Natural killer cell (primary cell): ENCODE measurements at regions not wholly inside any gene's neighbourhood (a gene's known extent, or its start where the extent isn't known, plus 50 kb on each side); places are given as distances from the start of the nearest gene placed in this dataset.

Experiments used
- ATAC-seq, 3 donors: fragments of 150-1000 bp in 2 of 3; fragments of 200-7000 bp in 1 of 3; cut with Tn5 transposase; 1 replicate in 1 of 3; 2 replicates in 2 of 3; pipeline ENCODE4 v1.10.0; 2021; ENCODE audit warnings: mild to moderate bottlenecking in 2 of 3, moderate library complexity in 2 of 3
- DNase-seq, 2 donors: peaks; one replicate each; pipeline versions ENCODE4 v3.0.0 to v3.0.0-alpha.2; 2013 to 2021; ENCODE audit warnings: mixed read lengths in 1 of 2
- H3K27ac ChIP-seq: one replicate; pipeline ENCODE4 v1.5.1; 2013; ENCODE audit warnings: mild to moderate bottlenecking, low read length
- H3K27me3 ChIP-seq: one replicate; pipeline ENCODE4 v1.6.1; 2013; ENCODE audit warnings: low read length; ENCODE audit not compliant: control insufficient read depth, insufficient read depth
- H3K36me3 ChIP-seq: one replicate; pipeline ENCODE4 v1.6.1; 2013; ENCODE audit warnings: low read length; ENCODE audit not compliant: control insufficient read depth, insufficient read depth
- H3K4me1 ChIP-seq: one replicate; pipeline ENCODE4 v1.6.1; 2013; ENCODE audit warnings: low read length; ENCODE audit not compliant: control insufficient read depth, insufficient read depth
- H3K4me3 ChIP-seq: one replicate; pipeline ENCODE4 v1.5.1; 2013; ENCODE audit warnings: low read length
- H3K9me3 ChIP-seq: one replicate; pipeline ENCODE4 v1.6.1; 2013; ENCODE audit warnings: low read length; ENCODE audit not compliant: control insufficient read depth, insufficient read depth
- H3K27ac Mint-ChIP-seq, 2 donors: one replicate each; pipeline ENCODE4 v1.8.0; 2022; ENCODE audit warnings: mild to moderate bottlenecking in 2 of 2, mixed read lengths in 2 of 2, moderate library complexity in 1 of 2
- H3K27me3 Mint-ChIP-seq, 2 donors: one replicate each; pipeline ENCODE4 v1.8.0; 2022; ENCODE audit warnings: low read depth in 2 of 2, mixed read lengths in 2 of 2
- H3K36me3 Mint-ChIP-seq: one replicate; pipeline ENCODE4 v1.8.0; 2022; ENCODE audit warnings: mixed read lengths
- H3K4me1 Mint-ChIP-seq, 2 donors: one replicate each; pipeline ENCODE4 v1.8.0; 2022; ENCODE audit warnings: mixed read lengths in 2 of 2
- H3K4me3 Mint-ChIP-seq: one replicate; pipeline ENCODE4 v1.8.0; 2022; ENCODE audit warnings: mild to moderate bottlenecking, moderate library complexity, mixed read lengths
- H3K9me3 Mint-ChIP-seq, 2 donors: one replicate each; pipeline ENCODE4 v1.8.0; 2022; ENCODE audit warnings: mixed read lengths in 2 of 2
- WGBS: methylation state at CpG from one replicate; pipeline ENCODE4 v1.1.7; 2013; ENCODE audit warnings: missing lambda C conversion rate; ENCODE audit not compliant: insufficient coverage; 5-methylcytosine and 5-hydroxymethylcytosine counted together
- intact Hi-C: fragments of 100-400 bp; cut with micrococcal nuclease; formaldehyde crosslinking; loops from one replicate; pipeline ENCODE4 v1.14.2; 2022
- TF ChIP-seq, protein P1 (sequence below): fragments of 200-600 bp; IDR thresholded peaks from one replicate; pipeline ENCODE4 v1.8.0; 2022; ENCODE audit warnings: antibody characterized with exemption

- Histone ChIP-seq H3K27me3 (no peaks in the 10 kb centered on the region), H3K27ac (no peak overlapping the region), H3K9me3 (no peaks in the 10 kb centered on the region), H3K36me3 (no peaks in the 10 kb centered on the region), H3K4me1 (no peaks in the 10 kb centered on the region), H3K4me3 (no peak overlapping the region)
- intact Hi-C loops = no loop called here
- TF ChIP-seq, protein P1, sequence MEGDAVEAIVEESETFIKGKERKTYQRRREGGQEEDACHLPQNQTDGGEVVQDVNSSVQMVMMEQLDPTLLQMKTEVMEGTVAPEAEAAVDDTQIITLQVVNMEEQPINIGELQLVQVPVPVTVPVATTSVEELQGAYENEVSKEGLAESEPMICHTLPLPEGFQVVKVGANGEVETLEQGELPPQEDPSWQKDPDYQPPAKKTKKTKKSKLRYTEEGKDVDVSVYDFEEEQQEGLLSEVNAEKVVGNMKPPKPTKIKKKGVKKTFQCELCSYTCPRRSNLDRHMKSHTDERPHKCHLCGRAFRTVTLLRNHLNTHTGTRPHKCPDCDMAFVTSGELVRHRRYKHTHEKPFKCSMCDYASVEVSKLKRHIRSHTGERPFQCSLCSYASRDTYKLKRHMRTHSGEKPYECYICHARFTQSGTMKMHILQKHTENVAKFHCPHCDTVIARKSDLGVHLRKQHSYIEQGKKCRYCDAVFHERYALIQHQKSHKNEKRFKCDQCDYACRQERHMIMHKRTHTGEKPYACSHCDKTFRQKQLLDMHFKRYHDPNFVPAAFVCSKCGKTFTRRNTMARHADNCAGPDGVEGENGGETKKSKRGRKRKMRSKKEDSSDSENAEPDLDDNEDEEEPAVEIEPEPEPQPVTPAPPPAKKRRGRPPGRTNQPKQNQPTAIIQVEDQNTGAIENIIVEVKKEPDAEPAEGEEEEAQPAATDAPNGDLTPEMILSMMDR = no peak
- no peaks in the 10 kb centered on the region for H3K36me3 Mint-ChIP-seq
- DNase-seq = no peak
- no peak for ATAC-seq
- 84% methylated on average over 11 of the region's 11 CpGs for WGBS
- H3K4me1 Mint-ChIP-seq = no peaks in the 10 kb centered on the region
- no peak overlapping the region for H3K4me3 Mint-ChIP-seq
- no peak overlapping the region for H3K27ac Mint-ChIP-seq
- H3K27me3 Mint-ChIP-seq = no peaks in the 10 kb centered on the region
- peaks cover 9 to 19% of the 10 kb centered on the region in 2 donors for H3K9me3 Mint-ChIP-seq
Observed at GRCh38 chr5:2542026-2542425, 209.5 kb downstream of the IRX2 start.

DNA sequence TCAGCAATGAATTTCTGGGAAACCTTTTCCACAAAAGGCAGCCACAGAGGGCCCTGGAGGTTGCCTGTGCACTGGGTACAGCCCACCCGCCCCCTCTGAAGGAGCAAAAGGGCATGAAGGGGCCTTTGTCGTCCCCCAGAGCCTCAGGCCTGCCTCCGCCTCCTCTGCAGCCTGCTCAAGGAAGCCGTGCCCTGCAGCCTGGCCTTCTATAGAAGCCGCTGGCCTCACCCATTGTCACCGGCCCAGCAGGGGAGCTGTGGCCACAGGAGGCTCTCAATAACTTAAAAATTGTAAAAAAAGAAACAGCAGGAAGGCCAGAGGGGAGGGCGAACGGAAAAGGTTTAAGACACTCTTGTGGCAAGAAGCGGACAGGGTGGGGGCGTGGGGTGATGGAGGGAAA lies 213.3 kb downstream of the IRX2 start:
- intact Hi-C loops = no loop called here
- Mint-ChIP-seq H3K27ac (no peak overlapping the region), H3K4me1 (no peaks in the 10 kb centered on the region), H3K36me3 (no peaks in the 10 kb centered on the region), H3K27me3 (no peaks in the 10 kb centered on the region), H3K9me3 (peaks cover 9 to 18% of the 10 kb centered on the region in 2 donors), H3K4me3 (no peak overlapping the region)
- TF ChIP-seq, protein P1 = no peak
- no peaks in the 10 kb centered on the region for H3K27me3 ChIP-seq
- H3K36me3 ChIP-seq = no peaks in the 10 kb centered on the region
- no peak for DNase-seq
- peaks cover 6% of the 10 kb centered on the region for H3K9me3 ChIP-seq
- H3K4me3 ChIP-seq = no peak overlapping the region
- H3K4me1 ChIP-seq = no peaks in the 10 kb centered on the region
- no peak for ATAC-seq
- H3K27ac ChIP-seq = no peak overlapping the region
- WGBS = 39% methylated on average over 10 of the region's 10 CpGs

DNA sequence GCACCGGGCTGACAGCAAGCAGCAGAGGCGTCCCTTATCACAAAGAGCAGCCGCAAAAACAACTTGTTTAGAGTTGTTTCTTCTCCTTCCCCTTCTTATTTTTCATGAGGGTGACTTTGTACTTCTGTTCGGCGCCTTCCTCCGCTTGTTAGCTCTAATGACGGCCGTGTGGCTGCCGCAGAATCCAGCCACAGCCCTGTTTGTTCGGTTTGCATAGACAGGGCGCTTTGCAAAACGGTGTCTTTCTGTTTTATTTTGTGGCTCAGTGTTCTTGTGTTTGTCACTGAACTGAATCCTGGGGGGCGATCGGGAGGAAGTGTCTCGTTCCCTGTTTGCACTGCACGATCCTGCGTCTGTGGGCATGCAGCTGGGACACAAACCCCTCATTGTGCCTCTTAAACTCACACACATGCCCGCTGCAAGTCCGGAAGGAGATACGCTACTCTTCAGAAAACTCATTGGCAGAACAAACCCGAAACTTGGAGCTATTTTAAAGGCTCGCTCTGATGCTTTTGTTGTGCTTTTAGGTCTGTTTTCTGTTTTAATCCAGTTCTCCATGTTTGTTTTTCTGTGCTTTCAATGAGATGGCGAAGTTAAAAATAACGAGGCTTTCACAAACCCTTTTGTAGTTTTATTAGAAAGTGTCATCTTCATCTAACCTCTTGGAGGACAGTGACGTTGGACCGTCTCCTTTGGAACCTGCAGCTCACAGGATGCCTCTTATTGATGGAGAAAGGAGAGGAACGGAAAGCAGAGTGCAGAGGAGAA lies 213.9 kb downstream of the IRX2 start:
- intact Hi-C loops = no loop called here
- TF ChIP-seq, protein P1 = no peak
- Histone ChIP-seq H3K9me3 (peaks cover 6% of the 10 kb centered on the region), H3K27me3 (no peaks in the 10 kb centered on the region), H3K4me1 (no peaks in the 10 kb centered on the region), H3K36me3 (no peaks in the 10 kb centered on the region), H3K4me3 (no peak overlapping the region), H3K27ac (no peak overlapping the region)
- Mint-ChIP-seq H3K4me3 (no peak overlapping the region), H3K27me3 (no peaks in the 10 kb centered on the region), H3K4me1 (no peaks in the 10 kb centered on the region), H3K27ac (no peak overlapping the region), H3K36me3 (no peaks in the 10 kb centered on the region), H3K9me3 (peaks cover 11 to 18% of the 10 kb centered on the region in 2 donors)
- DNase-seq = no peak
- ATAC-seq = no peak
- WGBS = 56% methylated on average over 27 of the region's 27 CpGs
